KG1 (cell line): ENCODE measurements at regions not wholly inside any gene's neighbourhood (a gene's known extent, or its start where the extent isn't known, plus 50 kb on each side); places are given as distances from the start of the nearest gene placed in this dataset.

Source experiments
- DNase-seq: peaks from one replicate; lab custom pipeline; 2025; lab: John Stamatoyannopoulos, UW

- no peak for DNase-seq
These were observed 52.9 kb upstream of the RGS1 start for GRCh38 chr1:192522673-192523072.

- DNase-seq: no peak
These were observed 51.4 kb upstream of the RGS1 start for GRCh38 chr1:192524223-192524622.
